Omental fat pad (tissue), 3 donors: ENCODE measurements at regions not wholly inside any gene's neighbourhood (a gene's known extent, or its start where the extent isn't known, plus 50 kb on each side); places are given as distances from the start of the nearest gene placed in this dataset.

Experiments
- ATAC-seq: fragments of 150-250 bp; one replicate; pipeline ENCODE4 v1.9.1; 2016; ENCODE audit warnings: mild to moderate bottlenecking, moderate library complexity; ENCODE audit not compliant: low FRiP score
- DNase-seq: peaks from one replicate; pipeline ENCODE4 v3.0.0-alpha.2; 2019; ENCODE audit warnings: low spot score
- TF ChIP-seq, protein P1 (sequence below), 3 donors: fragments of 450-650 bp; IDR thresholded peaks; one replicate each; pipeline ENCODE4 v1.5.1; 2016 to 2017; ENCODE audit warnings: antibody characterized with exemption in 3 of 3, mild to moderate bottlenecking in 3 of 3, moderate library complexity in 2 of 3

DNA sequence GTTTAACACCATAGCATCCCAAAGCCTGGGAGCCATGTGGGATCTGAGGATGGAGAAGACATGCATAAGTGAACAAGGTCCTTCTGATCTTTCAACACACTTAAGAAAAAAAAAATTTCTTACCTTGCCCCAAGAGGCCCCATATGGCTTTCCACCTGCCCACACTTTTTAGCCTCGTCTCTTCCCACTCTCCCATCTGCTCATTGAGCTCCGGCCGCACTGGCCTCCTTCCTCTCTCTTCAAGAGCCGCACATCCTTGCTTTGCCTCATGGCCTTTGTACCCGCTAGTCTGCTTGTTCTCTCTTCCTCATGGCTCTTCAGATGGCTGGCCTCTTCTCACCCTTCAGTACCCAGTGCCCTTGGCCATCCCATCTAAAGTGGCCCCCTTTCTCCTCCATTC lies 70.2 kb upstream of the PDE4B start:
- no peak for DNase-seq
- TF ChIP-seq, protein P1, sequence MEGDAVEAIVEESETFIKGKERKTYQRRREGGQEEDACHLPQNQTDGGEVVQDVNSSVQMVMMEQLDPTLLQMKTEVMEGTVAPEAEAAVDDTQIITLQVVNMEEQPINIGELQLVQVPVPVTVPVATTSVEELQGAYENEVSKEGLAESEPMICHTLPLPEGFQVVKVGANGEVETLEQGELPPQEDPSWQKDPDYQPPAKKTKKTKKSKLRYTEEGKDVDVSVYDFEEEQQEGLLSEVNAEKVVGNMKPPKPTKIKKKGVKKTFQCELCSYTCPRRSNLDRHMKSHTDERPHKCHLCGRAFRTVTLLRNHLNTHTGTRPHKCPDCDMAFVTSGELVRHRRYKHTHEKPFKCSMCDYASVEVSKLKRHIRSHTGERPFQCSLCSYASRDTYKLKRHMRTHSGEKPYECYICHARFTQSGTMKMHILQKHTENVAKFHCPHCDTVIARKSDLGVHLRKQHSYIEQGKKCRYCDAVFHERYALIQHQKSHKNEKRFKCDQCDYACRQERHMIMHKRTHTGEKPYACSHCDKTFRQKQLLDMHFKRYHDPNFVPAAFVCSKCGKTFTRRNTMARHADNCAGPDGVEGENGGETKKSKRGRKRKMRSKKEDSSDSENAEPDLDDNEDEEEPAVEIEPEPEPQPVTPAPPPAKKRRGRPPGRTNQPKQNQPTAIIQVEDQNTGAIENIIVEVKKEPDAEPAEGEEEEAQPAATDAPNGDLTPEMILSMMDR (IDR thresholded peaks at IDR 0.05), result no peak

DNA sequence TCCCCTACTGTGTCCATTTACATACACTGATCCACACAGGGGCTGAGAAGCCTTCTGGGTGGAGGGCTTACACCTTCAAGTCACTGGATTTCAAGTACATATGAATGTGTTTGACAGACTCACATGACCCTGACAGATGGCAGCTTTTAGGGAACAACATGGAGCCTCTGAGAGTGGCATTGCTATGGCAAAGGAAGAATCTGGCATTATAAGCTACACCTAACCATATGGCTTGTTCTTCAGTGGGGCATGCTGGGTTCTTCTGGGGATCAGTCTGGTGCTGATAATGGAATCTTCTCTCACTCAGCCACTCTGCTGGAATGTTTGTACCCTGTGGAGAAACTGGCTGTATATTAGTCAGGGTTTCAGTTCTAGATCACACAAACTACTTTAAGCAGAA lies 68.5 kb upstream of the PDE4B start:
- DNase-seq (no peak), ATAC-seq (no peak)
- TF ChIP-seq, protein P1 (IDR thresholded peaks at IDR 0.05), result no peak

More for the DNA sequence above, 70.2 kb upstream of the PDE4B start:
- no peak for ATAC-seq

DNA sequence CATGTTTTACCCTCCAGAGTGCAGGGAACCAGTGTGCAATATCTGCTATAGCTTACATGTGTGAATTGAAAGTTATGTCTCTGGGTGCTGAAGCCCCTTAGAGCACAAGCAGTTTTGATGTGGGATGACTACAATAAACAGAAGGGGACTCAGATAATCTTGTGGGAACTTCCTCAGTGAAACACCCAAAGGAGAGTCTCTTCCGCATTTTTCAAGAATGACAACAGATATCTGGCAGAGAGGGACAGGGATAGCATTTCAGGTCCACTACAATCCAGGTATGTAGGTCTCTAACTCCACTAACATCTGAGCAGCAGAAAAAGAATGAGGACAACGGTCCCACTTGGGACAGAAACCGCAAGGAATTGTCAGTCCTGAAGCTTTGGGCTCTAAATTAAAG lies 67.6 kb upstream of the PDE4B start:
- TF ChIP-seq, protein P1 (IDR thresholded peaks at IDR 0.05), result no peak
- no peak for DNase-seq

DNA sequence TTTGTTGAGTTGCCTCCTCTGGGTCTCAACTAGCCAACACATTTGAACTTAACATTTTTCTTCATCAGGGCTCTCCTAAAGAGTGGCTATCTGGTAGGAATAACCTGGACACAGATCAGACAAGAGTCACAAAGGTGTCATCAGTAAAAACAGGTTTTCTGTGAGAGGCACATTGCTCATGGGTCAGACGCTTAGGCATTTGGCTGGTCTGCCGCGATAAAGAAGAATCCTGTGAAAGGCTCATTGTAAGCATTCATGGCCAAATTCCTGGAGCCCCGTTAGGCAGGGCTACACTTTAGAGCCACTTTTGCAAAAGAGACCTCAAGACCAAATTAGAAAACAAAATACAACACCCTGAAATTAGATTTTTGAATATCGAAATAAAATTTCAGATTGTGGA lies 64.2 kb upstream of the PDE4B start:
- TF ChIP-seq, protein P1 (IDR thresholded peaks at IDR 0.05), result no peak
- DNase-seq (no peak), ATAC-seq (no peak)

More for the DNA sequence above, 67.6 kb upstream of the PDE4B start:
- no peak for ATAC-seq

DNA sequence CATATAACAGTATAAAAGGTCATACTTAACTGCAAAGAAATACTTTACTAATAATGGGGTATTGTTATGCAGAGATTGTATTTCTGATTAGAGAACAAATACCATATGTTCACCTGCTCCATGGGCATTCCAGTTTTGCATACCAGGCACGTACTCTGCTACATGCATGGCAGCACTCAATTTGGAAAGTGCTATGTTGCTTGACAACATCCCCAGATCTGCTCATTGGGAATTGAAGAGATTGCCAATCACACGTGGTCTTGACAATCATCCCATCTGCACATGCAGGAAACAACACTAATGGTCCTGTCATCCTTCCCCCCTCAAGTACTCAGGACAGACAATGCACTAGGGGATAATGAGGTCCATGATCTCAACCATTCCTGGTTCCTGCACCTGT lies 63.4 kb upstream of the PDE4B start:
- no peak for DNase-seq
- no peak for ATAC-seq
- TF ChIP-seq, protein P1 (IDR thresholded peaks at IDR 0.05), result no peak

DNA sequence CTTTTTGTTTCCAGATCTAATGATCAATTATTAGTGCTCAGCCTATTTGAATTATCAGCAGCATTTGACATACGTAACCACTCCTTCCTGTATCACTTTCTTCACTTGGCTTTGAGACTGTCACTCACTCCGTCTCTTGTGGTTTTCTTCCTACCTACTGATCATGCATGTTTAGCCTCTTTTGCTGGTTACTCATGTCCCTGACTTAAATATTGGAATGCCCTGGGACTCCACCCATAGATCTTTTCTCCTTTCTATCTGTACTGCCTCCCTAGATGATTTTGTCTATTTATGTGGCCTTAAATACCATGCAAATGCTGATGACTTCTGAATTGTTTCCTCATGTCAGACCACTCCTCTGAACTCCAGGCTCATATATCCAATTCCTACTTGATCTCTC lies 57.7 kb upstream of the PDE4B start:
- no peak for ATAC-seq
- TF ChIP-seq, protein P1 (IDR thresholded peaks at IDR 0.05), result no peak
- no peak for DNase-seq

DNA sequence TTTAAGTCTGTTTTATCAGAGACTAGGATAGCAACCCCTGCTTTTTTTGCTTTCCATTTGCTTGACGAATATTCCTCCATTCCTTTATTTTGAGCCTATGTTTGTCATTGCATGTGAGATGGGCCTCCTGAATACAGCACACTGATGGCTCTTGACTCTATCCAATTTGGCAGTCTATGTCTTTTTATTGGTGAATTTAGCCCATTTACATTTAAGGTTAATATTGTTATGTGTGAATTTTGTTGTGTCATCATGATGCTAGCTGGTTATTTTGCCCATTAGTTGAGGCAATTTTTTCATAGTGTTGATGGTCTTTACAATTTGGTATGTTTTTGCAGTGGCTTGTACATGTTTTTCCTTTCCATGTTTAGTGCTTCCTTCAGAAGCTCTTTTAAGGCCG lies 50.7 kb upstream of the PDE4B start:
- DNase-seq, result no peak
- no peak for ATAC-seq

More for the DNA sequence above, 50.7 kb upstream of the PDE4B start:
- TF ChIP-seq, protein P1 (IDR thresholded peaks at IDR 0.05), result no peak
